Upper lobe of right lung (tissue), 1 donor: ENCODE measurements at regions not wholly inside any gene's neighbourhood (a gene's known extent, or its start where the extent isn't known, plus 50 kb on each side); places are given as distances from the start of the nearest gene placed in this dataset.
"Not testable (repeated sequence)": the region's sequence is repeated elsewhere in the genome, so short reads cannot be mapped to it uniquely, and the experiment has no call there.

Experiments
- ATAC-seq: fragments of 200-7000 bp; cut with Tn5 transposase; one replicate; pipeline ENCODE4 v1.9.1; 2020; ENCODE audit warnings: mild to moderate bottlenecking, moderate library complexity
- DNase-seq: peaks from one replicate; pipeline ENCODE4 v3.0.0-alpha.2; 2020
- H3K27ac ChIP-seq: fragments of 200-600 bp; one replicate; pipeline ENCODE4 v1.8.0; 2022
- H3K27me3 ChIP-seq: fragments of 200-600 bp; one replicate; pipeline ENCODE4 v1.8.0; 2022; ENCODE audit warnings: mild to moderate bottlenecking
- H3K36me3 ChIP-seq: fragments of 200-600 bp; one replicate; pipeline ENCODE4 v1.8.0; 2022
- H3K4me1 ChIP-seq: fragments of 200-600 bp; one replicate; pipeline ENCODE4 v1.8.0; 2022
- H3K4me3 ChIP-seq: fragments of 200-600 bp; one replicate; pipeline ENCODE4 v1.8.0; 2022; ENCODE audit warnings: mild to moderate bottlenecking
- H3K9me3 ChIP-seq: fragments of 200-600 bp; one replicate; pipeline ENCODE4 v1.8.0; 2022
- intact Hi-C: fragments of 100-400 bp; cut with DNase I; formaldehyde crosslinking; loops from one replicate; pipeline ENCODE4 v1.11.0; 2022
- TF ChIP-seq, protein P1 (sequence below): fragments of 200-600 bp; IDR thresholded peaks from one replicate; pipeline ENCODE4 v1.8.0; 2022; ENCODE audit warnings: antibody characterized with exemption
- donor health status: DM: no; HTN: yes; CAD: no; lungs with severe emphysema.

DNA sequence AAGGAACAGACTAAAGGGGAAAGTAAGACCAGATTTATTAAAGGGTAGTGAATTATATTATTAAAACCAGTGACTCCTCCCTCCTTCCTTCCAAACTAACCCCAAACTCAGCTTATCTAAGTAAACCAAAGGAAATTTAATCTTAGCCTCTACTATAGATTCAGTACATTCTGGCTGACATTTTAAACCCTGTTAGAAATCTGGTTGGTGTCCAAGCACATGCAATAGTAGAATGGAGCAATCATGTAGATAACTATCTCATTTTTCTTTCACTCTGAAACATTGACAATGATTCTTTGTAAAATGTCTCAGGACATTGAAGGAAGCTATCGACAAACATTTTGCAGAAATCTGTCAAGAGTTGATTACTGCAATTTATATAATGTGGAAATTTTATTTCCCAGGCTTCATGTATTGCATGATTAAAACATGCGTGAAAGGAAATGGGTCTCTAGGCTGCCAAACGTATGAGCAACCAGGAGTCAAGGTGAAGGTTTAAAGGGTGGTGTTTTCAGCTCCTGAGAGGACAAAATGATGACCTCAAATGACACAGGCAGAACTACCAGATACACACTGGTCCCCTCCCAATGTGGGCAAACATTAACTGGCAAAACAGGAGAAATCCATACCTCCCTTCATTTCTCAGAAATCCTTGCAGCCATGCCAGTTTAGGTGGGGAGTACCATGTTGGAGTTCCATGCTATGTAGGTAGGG lies 58.2 kb upstream of the RBM47 start:
- no peaks in the 10 kb centered on the region for H3K4me1 ChIP-seq
- no peak overlapping the region for H3K27ac ChIP-seq
- intact Hi-C loops: no loop called here
- no peak overlapping the region for H3K4me3 ChIP-seq
- TF ChIP-seq, protein P1, sequence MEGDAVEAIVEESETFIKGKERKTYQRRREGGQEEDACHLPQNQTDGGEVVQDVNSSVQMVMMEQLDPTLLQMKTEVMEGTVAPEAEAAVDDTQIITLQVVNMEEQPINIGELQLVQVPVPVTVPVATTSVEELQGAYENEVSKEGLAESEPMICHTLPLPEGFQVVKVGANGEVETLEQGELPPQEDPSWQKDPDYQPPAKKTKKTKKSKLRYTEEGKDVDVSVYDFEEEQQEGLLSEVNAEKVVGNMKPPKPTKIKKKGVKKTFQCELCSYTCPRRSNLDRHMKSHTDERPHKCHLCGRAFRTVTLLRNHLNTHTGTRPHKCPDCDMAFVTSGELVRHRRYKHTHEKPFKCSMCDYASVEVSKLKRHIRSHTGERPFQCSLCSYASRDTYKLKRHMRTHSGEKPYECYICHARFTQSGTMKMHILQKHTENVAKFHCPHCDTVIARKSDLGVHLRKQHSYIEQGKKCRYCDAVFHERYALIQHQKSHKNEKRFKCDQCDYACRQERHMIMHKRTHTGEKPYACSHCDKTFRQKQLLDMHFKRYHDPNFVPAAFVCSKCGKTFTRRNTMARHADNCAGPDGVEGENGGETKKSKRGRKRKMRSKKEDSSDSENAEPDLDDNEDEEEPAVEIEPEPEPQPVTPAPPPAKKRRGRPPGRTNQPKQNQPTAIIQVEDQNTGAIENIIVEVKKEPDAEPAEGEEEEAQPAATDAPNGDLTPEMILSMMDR: no peak
- H3K36me3 ChIP-seq: no peaks in the 10 kb centered on the region
- no peaks in the 10 kb centered on the region for H3K9me3 ChIP-seq
- no peaks in the 10 kb centered on the region for H3K27me3 ChIP-seq
- DNase-seq (no peak), ATAC-seq (no peak)

DNA sequence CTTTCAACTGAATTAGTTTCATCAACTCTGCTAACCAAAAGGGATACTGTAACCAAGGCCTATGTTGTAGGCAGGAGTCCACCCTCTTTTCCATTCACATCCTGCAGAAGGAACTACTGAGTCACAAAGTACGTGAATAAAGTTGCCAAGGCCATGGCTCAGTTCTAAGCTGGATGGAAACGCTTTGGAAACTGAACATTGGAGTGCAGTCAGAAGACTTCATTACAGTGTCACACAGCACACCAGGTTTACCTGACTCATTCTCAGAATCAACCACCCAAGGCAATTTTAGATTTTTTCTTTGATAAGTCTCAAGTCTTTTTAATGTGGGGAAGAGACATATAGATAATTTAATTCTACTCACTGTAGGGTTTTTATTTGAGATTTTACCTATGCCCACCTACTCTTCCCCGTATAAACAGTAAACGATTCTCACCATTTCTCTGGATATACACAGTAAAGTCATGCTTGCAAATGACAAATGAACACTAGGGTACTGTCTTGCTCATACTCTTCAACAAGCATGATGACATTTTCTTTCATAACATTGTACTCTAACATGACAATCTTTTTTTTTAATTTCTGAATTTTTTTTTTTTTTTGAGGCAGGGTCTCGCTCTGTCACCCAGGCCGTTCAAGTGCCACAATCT lies 58.9 kb upstream of the RBM47 start:
- no peaks in the 10 kb centered on the region for H3K27me3 ChIP-seq
- intact Hi-C loops: no loop called here

DNA sequence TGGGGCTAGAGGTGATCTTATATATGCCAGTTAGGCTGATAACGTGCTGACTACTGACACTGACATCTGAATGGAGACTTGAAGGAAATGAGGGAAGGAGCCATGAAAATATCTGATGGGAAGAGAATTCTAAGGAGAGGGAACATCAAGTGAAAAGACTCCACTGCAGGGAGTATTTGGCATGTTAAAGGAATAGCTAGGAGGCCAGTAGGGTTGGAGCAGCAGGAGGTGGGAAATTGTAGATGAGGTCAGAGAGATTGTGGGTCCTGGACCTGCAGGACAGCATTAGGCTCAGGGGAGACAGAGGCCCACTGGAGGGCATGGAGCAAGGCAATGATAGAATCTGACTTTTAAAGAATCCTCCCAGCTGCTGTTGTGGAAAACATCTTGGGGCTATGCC lies 55.8 kb upstream of the NSUN7 start:
- Histone ChIP-seq H3K27me3 (no peaks in the 10 kb centered on the region), H3K36me3 (no peaks in the 10 kb centered on the region), H3K27ac (no peak overlapping the region), H3K4me3 (no peak overlapping the region), H3K4me1 (no peaks in the 10 kb centered on the region), H3K9me3 (no peaks in the 10 kb centered on the region)
- intact Hi-C loops: no loop called here
- ATAC-seq: no peak
- DNase-seq: no peak
- TF ChIP-seq, protein P1: no peak

More for the DNA sequence above, 58.9 kb upstream of the RBM47 start:
- TF ChIP-seq, protein P1: no peak
- DNase-seq: no peak
- Histone ChIP-seq H3K27ac (no peak overlapping the region), H3K9me3 (no peaks in the 10 kb centered on the region), H3K4me3 (no peak overlapping the region), H3K36me3 (no peaks in the 10 kb centered on the region), H3K4me1 (no peaks in the 10 kb centered on the region)
- ATAC-seq: no peak

DNA sequence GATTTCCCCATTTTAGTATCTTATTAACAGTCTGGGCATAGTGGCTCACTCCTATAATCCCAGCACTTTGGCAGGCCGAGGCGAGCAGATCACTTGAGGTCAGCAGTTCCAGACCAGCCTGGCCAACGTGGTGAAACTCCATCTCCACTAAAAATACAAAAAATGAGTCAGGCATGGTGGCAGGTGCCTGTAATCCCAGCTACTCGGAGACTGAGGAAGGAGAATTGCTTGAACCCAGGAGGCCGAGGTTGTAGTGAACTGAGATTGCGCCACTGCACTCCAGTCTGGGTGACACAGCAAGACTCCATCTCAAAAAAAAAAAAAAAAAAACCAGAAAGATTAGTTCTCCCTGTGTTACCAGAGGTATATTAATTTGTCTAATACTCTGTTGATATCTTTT lies 52.3 kb upstream of the NSUN7 start:
- H3K27ac ChIP-seq, DNase-seq, H3K36me3 ChIP-seq, ATAC-seq, H3K4me3 ChIP-seq, H3K27me3 ChIP-seq, H3K9me3 ChIP-seq, intact Hi-C loops, H3K4me1 ChIP-seq: not testable (repeated sequence)

DNA sequence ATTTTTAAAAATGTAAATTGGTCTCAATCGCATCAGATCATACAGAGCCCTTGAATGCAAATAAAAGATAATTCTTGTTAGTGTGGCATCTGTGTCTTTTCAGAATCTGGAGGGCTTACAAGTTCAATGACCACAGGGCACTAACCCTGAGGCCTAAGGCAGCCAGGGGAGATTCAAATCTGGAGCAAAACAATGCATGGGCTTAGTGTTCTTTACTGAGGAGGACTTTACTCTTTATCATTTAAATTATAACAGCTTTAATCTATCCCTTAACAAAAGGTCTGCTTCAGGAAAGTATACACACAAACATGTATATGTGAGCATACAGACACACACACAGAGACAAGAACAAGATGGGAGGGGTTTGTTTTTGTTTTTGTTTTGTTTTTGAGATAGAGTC lies 51.0 kb upstream of the NSUN7 start:
- H3K4me1 ChIP-seq: no peaks in the 10 kb centered on the region
- ATAC-seq (no peak), DNase-seq (no peak)
- intact Hi-C loops: no loop called here
- no peaks in the 10 kb centered on the region for H3K9me3 ChIP-seq
- no peaks in the 10 kb centered on the region for H3K27me3 ChIP-seq
- no peak overlapping the region for H3K27ac ChIP-seq
- TF ChIP-seq, protein P1: no peak
- no peak overlapping the region for H3K4me3 ChIP-seq
- no peaks in the 10 kb centered on the region for H3K36me3 ChIP-seq

DNA sequence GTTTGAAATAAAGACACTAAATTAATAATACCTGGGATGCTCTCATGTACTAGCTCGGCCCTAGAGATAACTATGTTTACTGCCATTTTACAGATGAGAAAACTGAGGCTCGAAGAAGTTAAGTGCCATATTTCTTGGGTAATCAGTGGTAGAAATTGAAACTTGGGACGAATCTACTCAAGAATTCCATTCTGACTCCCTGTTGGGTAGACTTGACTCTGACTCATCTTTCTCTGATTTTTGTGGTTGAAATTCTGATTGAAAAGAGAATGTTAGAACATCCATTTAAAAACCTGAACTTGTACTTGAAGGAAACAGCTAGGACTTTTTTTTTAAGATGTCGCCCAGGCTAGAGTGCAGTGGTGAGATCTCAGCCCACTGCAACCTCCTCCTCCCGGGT lies 50.1 kb upstream of the NSUN7 start:
- TF ChIP-seq, protein P1: no peak

More for the DNA sequence above, 50.1 kb upstream of the NSUN7 start:
- DNase-seq: no peak
- intact Hi-C loops: no loop called here
- Histone ChIP-seq H3K9me3 (no peaks in the 10 kb centered on the region), H3K4me1 (no peaks in the 10 kb centered on the region), H3K27me3 (no peaks in the 10 kb centered on the region), H3K4me3 (no peak overlapping the region), H3K27ac (no peak overlapping the region), H3K36me3 (no peaks in the 10 kb centered on the region)
- ATAC-seq: no peak
